CD4-positive, alpha-beta T cell (primary cell): ENCODE measurements at regions not wholly inside any gene's neighbourhood (a gene's known extent, or its start where the extent isn't known, plus 50 kb on each side); places are given as distances from the start of the nearest gene placed in this dataset.

ENCODE experiments used
- ATAC-seq: fragments of 200-7000 bp; cut with Tn5 transposase; one replicate; pipeline ENCODE4 v1.10.0; 2022; ENCODE audit warnings: mild to moderate bottlenecking; ENCODE audit not compliant: poor library complexity
- CTCF ChIA-PET: fragments of 350-600 bp; sonication (Branson Sonifier 250); formaldehyde crosslinking; loops from one replicate; lab custom pipeline; 2021; ENCODE audit warnings: antibody characterized with exemption, inconsistent platforms; lab: Charles Lee
- POLR2A ChIA-PET: fragments of 350-600 bp; sonication (Branson Sonifier 250); formaldehyde crosslinking; loops from one replicate; lab custom pipeline; 2021; ENCODE audit warnings: antibody characterized with exemption, inconsistent platforms; lab: Charles Lee
- DNase-seq, 14 experiments: peaks; one replicate each; pipeline ENCODE4 v3.0.0-alpha.2; 2013 to 2020; ENCODE audit warnings: mixed read lengths in 2 of 14
- H3K27ac ChIP-seq, 2 donors: one replicate each; pipeline versions ENCODE4 v1.5.1 to v1.7.0; 2013; ENCODE audit warnings: low read length in 2 of 2, low read depth in 1 of 2, mild to moderate bottlenecking in 1 of 2
- H3K27me3 ChIP-seq, 2 experiments: 1 replicate in 1 of 2; 2 replicates in 1 of 2; pipeline versions ENCODE4 v1.6.1 to v1.7.0; 2013; ENCODE audit warnings: low read length in 2 of 2, control low read depth in 1 of 2, mild to moderate bottlenecking in 1 of 2, moderate library complexity in 1 of 2; ENCODE audit not compliant: insufficient read depth in 2 of 2, control insufficient read depth in 1 of 2
- H3K36me3 ChIP-seq: one replicate; pipeline ENCODE4 v1.6.1; 2013; ENCODE audit warnings: low read length, control low read depth; ENCODE audit not compliant: insufficient read depth
- H3K4me1 ChIP-seq: one replicate; pipeline ENCODE4 v1.6.1; 2013; ENCODE audit warnings: low read length, control low read depth; ENCODE audit not compliant: insufficient read depth
- H3K4me3 ChIP-seq: one replicate; pipeline ENCODE4 v1.5.1; 2013; ENCODE audit warnings: mild to moderate bottlenecking, low read length, moderate library complexity
- H3K9me3 ChIP-seq, 2 experiments: 1 replicate in 1 of 2; 2 replicates in 1 of 2; pipeline versions ENCODE4 v1.6.1 to v1.7.0; 2013; ENCODE audit warnings: low read length in 2 of 2, mild to moderate bottlenecking in 2 of 2, control low read depth in 1 of 2, moderate library complexity in 1 of 2; ENCODE audit not compliant: control insufficient read depth in 1 of 2, insufficient read depth in 1 of 2
- H3K27ac Mint-ChIP-seq: one replicate; pipeline ENCODE4 v1.8.0; 2020; ENCODE audit warnings: mixed read lengths
- H3K27me3 Mint-ChIP-seq: one replicate; pipeline ENCODE4 v1.8.0; 2021; ENCODE audit warnings: mixed read lengths
- H3K36me3 Mint-ChIP-seq: one replicate; pipeline ENCODE4 v1.8.0; 2021; ENCODE audit warnings: low read depth, mixed read lengths
- H3K4me1 Mint-ChIP-seq: one replicate; pipeline ENCODE4 v1.8.0; 2021; ENCODE audit warnings: low read depth, mixed read lengths
- H3K4me3 Mint-ChIP-seq: one replicate; pipeline ENCODE4 v1.8.0; 2020; ENCODE audit warnings: mild to moderate bottlenecking, mixed read lengths
- H3K9me3 Mint-ChIP-seq: one replicate; pipeline ENCODE4 v1.8.0; 2020; ENCODE audit warnings: mixed read lengths
- CTCF ChIP-seq: fragments of 200-600 bp; IDR thresholded peaks from one replicate; pipeline ENCODE4 v1.8.0; 2022; ENCODE audit warnings: antibody characterized with exemption, mild to moderate bottlenecking
- intact Hi-C, 2 experiments: fragments of 100-400 bp; cut with DNase I in 1 of 2; cut with micrococcal nuclease in 1 of 2; formaldehyde crosslinking; loops; one replicate each; pipeline versions ENCODE4 v1.15.1 to v1.9.0; 2023 to 2025; cut with DNase I, micrococcal nuclease

DNA sequence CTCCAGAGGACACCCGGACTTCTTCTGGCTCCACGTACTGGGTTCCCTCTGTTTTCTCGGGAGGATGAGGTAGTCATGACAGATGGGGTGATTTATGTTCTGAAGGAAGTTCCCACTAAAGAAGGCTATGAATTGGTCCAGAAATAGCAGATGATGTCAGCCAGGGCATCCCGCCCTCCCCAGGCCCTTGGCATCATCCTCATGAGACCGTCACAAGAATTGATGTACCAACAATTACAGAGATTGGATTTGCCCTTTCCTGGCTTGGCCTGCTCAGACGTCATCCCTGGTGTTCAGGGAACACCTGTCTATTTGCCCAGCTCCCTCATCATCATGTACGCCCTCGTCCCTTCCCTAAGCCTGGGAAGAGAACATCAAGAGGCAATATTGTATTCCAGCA is 102.8 kb upstream of the CCL1 start:
- no peaks in the 10 kb centered on the region for H3K4me1 Mint-ChIP-seq
- ATAC-seq (no peak), DNase-seq (no peak)
- H3K4me3 ChIP-seq = no peak overlapping the region
- H3K4me1 ChIP-seq = no peaks in the 10 kb centered on the region
- no peaks in the 10 kb centered on the region for H3K9me3 Mint-ChIP-seq
- peaks cover 37% of the 10 kb centered on the region for H3K27me3 Mint-ChIP-seq
- TF ChIP-seq CTCF = no peak
- H3K27ac Mint-ChIP-seq = no peak overlapping the region
- no peaks in the 10 kb centered on the region for H3K36me3 Mint-ChIP-seq
- H3K9me3 ChIP-seq = peaks cover 0 to 3% of the 10 kb centered on the region in 2 experiments
- CTCF ChIA-PET = no interaction called here
- intact Hi-C loops = no loop called here
- no peaks in the 10 kb centered on the region for H3K36me3 ChIP-seq
- peaks cover 4 to 10% of the 10 kb centered on the region in 2 experiments for H3K27me3 ChIP-seq
- no peak overlapping the region for H3K27ac ChIP-seq
- H3K4me3 Mint-ChIP-seq = no peak overlapping the region
- POLR2A ChIA-PET = no interaction called here

DNA sequence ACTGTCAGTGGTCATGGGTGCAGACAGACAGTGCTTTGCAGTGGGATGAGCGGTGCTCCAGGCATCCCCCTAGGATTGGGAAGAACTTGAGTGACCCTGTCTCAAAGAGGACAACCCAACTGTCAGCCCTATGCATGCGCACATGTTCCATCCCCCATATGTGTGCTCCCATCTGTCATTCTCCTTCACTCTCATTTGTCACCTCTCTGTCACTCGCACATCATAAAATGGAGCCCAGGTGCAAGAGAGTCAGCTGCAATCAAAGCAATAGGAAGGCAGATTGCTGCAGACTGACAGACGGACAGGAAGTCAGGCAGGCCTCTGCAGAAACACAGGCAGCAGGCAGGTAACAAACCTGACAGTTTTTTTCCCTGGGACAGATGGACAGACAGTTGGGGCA is 101.8 kb upstream of the CCL1 start:
- peaks cover 0 to 3% of the 10 kb centered on the region in 2 experiments for H3K9me3 ChIP-seq
- no peak overlapping the region for H3K4me3 ChIP-seq
- peaks cover 4 to 11% of the 10 kb centered on the region in 2 experiments for H3K27me3 ChIP-seq
- ATAC-seq (no peak), DNase-seq (no peak)
- Mint-ChIP-seq H3K36me3 (no peaks in the 10 kb centered on the region), H3K27ac (no peak overlapping the region), H3K4me1 (no peaks in the 10 kb centered on the region), H3K9me3 (no peaks in the 10 kb centered on the region), H3K4me3 (no peak overlapping the region), H3K27me3 (peaks cover 34% of the 10 kb centered on the region)
- no peak overlapping the region for H3K27ac ChIP-seq
- H3K36me3 ChIP-seq = no peaks in the 10 kb centered on the region
- POLR2A ChIA-PET = no interaction called here
- intact Hi-C loops = no loop called here
- no peak for TF ChIP-seq CTCF
- no peaks in the 10 kb centered on the region for H3K4me1 ChIP-seq
- CTCF ChIA-PET = no interaction called here

GRCh38 chr17:34458266-34458665 is 95.2 kb upstream of the CCL1 start:
- H3K9me3 ChIP-seq = peaks cover 0 to 3% of the 10 kb centered on the region in 2 experiments
- no peaks in the 10 kb centered on the region for H3K4me1 ChIP-seq
- H3K27me3 Mint-ChIP-seq = peaks cover 61% of the 10 kb centered on the region
- H3K27me3 ChIP-seq = peaks cover 3 to 31% of the 10 kb centered on the region in 2 experiments
- ATAC-seq (no peak), DNase-seq (no peak)
- no peaks in the 10 kb centered on the region for H3K36me3 Mint-ChIP-seq
- no peak for TF ChIP-seq CTCF
- intact Hi-C loops = no loop called here
- ChIA-PET CTCF (no interaction called here), POLR2A (no interaction called here)
- H3K27ac Mint-ChIP-seq = no peak overlapping the region
- H3K27ac ChIP-seq = no peak overlapping the region
- no peaks in the 10 kb centered on the region for H3K4me1 Mint-ChIP-seq
- no peaks in the 10 kb centered on the region for H3K36me3 ChIP-seq
- H3K9me3 Mint-ChIP-seq = no peaks in the 10 kb centered on the region
- H3K4me3 ChIP-seq = no peak overlapping the region
- H3K4me3 Mint-ChIP-seq = no peak overlapping the region
